Natural killer cell (primary cell): ENCODE measurements at regions not wholly inside any gene's neighbourhood (a gene's known extent, or its start where the extent isn't known, plus 50 kb on each side); places are given as distances from the start of the nearest gene placed in this dataset.

Experiments used
- ATAC-seq, 3 donors: fragments of 150-1000 bp in 2 of 3; fragments of 200-7000 bp in 1 of 3; cut with Tn5 transposase; 1 replicate in 1 of 3; 2 replicates in 2 of 3; pipeline ENCODE4 v1.10.0; 2021; ENCODE audit warnings: mild to moderate bottlenecking in 2 of 3, moderate library complexity in 2 of 3
- DNase-seq, 2 donors: peaks; one replicate each; pipeline versions ENCODE4 v3.0.0 to v3.0.0-alpha.2; 2013 to 2021; ENCODE audit warnings: mixed read lengths in 1 of 2
- H3K27ac ChIP-seq: one replicate; pipeline ENCODE4 v1.5.1; 2013; ENCODE audit warnings: mild to moderate bottlenecking, low read length
- H3K27me3 ChIP-seq: one replicate; pipeline ENCODE4 v1.6.1; 2013; ENCODE audit warnings: low read length; ENCODE audit not compliant: control insufficient read depth, insufficient read depth
- H3K36me3 ChIP-seq: one replicate; pipeline ENCODE4 v1.6.1; 2013; ENCODE audit warnings: low read length; ENCODE audit not compliant: control insufficient read depth, insufficient read depth
- H3K4me1 ChIP-seq: one replicate; pipeline ENCODE4 v1.6.1; 2013; ENCODE audit warnings: low read length; ENCODE audit not compliant: control insufficient read depth, insufficient read depth
- H3K4me3 ChIP-seq: one replicate; pipeline ENCODE4 v1.5.1; 2013; ENCODE audit warnings: low read length
- H3K9me3 ChIP-seq: one replicate; pipeline ENCODE4 v1.6.1; 2013; ENCODE audit warnings: low read length; ENCODE audit not compliant: control insufficient read depth, insufficient read depth
- H3K27ac Mint-ChIP-seq, 2 donors: one replicate each; pipeline ENCODE4 v1.8.0; 2022; ENCODE audit warnings: mild to moderate bottlenecking in 2 of 2, mixed read lengths in 2 of 2, moderate library complexity in 1 of 2
- H3K27me3 Mint-ChIP-seq, 2 donors: one replicate each; pipeline ENCODE4 v1.8.0; 2022; ENCODE audit warnings: low read depth in 2 of 2, mixed read lengths in 2 of 2
- H3K36me3 Mint-ChIP-seq: one replicate; pipeline ENCODE4 v1.8.0; 2022; ENCODE audit warnings: mixed read lengths
- H3K4me1 Mint-ChIP-seq, 2 donors: one replicate each; pipeline ENCODE4 v1.8.0; 2022; ENCODE audit warnings: mixed read lengths in 2 of 2
- H3K4me3 Mint-ChIP-seq: one replicate; pipeline ENCODE4 v1.8.0; 2022; ENCODE audit warnings: mild to moderate bottlenecking, moderate library complexity, mixed read lengths
- H3K9me3 Mint-ChIP-seq, 2 donors: one replicate each; pipeline ENCODE4 v1.8.0; 2022; ENCODE audit warnings: mixed read lengths in 2 of 2
- WGBS: methylation state at CpG from one replicate; pipeline ENCODE4 v1.1.7; 2013; ENCODE audit warnings: missing lambda C conversion rate; ENCODE audit not compliant: insufficient coverage; 5-methylcytosine and 5-hydroxymethylcytosine counted together
- intact Hi-C: fragments of 100-400 bp; cut with micrococcal nuclease; formaldehyde crosslinking; loops from one replicate; pipeline ENCODE4 v1.14.2; 2022
- TF ChIP-seq, protein P1 (sequence below): fragments of 200-600 bp; IDR thresholded peaks from one replicate; pipeline ENCODE4 v1.8.0; 2022; ENCODE audit warnings: antibody characterized with exemption

DNA sequence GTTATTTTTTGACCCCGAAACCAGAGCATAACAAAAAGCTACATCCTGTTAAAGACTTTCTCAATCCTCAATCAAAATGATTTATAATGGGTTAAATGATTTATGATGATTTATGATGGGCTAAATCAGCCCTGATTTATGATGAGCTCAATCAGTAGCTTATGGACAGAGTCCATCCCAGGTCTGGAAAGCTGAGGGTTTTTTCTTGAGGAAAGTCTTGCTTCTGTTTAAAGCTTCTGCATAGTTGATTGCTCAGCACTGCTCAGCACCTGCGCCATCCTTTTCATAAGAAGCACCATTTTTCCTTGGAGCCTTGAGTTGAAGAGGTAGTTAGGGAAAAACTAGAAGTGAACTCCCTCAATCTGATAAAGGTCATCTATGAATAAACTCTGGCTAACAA is 356.8 kb downstream of the CYRIA start:
- H3K27ac ChIP-seq: no peak overlapping the region
- Mint-ChIP-seq H3K36me3 (no peaks in the 10 kb centered on the region), H3K4me1 (peaks cover 0 to 2% of the 10 kb centered on the region in 2 donors), H3K4me3 (no peak overlapping the region), H3K9me3 (no peaks in the 10 kb centered on the region), H3K27me3 (peaks cover 8 to 12% of the 10 kb centered on the region in 2 donors), H3K27ac (no peak overlapping the region)
- intact Hi-C loops: no loop called here
- WGBS: 100% methylated on average over 1 of the region's 2 CpGs
- ATAC-seq: no peak
- DNase-seq: no peak
- TF ChIP-seq, protein P1, sequence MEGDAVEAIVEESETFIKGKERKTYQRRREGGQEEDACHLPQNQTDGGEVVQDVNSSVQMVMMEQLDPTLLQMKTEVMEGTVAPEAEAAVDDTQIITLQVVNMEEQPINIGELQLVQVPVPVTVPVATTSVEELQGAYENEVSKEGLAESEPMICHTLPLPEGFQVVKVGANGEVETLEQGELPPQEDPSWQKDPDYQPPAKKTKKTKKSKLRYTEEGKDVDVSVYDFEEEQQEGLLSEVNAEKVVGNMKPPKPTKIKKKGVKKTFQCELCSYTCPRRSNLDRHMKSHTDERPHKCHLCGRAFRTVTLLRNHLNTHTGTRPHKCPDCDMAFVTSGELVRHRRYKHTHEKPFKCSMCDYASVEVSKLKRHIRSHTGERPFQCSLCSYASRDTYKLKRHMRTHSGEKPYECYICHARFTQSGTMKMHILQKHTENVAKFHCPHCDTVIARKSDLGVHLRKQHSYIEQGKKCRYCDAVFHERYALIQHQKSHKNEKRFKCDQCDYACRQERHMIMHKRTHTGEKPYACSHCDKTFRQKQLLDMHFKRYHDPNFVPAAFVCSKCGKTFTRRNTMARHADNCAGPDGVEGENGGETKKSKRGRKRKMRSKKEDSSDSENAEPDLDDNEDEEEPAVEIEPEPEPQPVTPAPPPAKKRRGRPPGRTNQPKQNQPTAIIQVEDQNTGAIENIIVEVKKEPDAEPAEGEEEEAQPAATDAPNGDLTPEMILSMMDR: no peak
- no peaks in the 10 kb centered on the region for H3K4me1 ChIP-seq
- no peaks in the 10 kb centered on the region for H3K27me3 ChIP-seq
- H3K36me3 ChIP-seq: no peaks in the 10 kb centered on the region
- no peak overlapping the region for H3K4me3 ChIP-seq
- H3K9me3 ChIP-seq: no peaks in the 10 kb centered on the region

DNA sequence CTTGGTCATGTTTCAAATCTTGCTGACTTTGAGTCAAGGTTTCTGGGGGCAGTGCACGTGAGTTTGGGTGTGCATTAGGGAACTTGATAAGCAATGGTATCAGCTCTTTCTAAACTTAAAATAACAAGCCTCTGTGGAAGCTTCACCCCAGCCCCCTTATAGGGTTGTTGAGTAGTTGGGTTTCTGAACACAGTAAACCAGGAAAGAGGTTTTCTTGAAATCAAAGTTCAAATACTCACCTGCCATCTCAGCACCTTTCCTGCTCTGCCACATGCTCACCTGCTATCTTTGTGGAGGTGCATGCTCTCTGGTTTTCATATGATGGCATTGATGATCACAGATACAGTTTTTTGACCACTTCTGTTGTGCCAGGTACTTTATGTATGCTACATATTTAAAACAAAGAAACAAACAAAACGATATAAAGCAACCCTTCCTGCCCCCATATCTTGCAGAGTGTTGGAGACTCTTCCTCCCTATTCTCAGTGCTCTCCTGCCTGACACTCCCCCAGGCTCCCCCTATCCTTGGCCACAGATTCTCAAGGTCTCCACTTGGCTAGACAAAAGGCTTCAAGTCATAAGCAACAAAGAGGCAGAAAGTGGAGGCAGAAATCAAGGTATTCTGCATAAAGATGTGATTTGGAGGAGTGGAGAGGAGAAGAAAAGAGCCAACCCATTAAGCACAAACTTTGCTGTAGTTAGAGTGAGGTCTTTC is 360.6 kb downstream of the CYRIA start:
- no peak for ATAC-seq
- intact Hi-C loops: no loop called here
- Mint-ChIP-seq H3K9me3 (no peaks in the 10 kb centered on the region), H3K4me1 (peaks cover 0 to 13% of the 10 kb centered on the region in 2 donors), H3K36me3 (no peaks in the 10 kb centered on the region), H3K4me3 (no peak overlapping the region), H3K27ac (no peak overlapping the region), H3K27me3 (peaks cover 8 to 12% of the 10 kb centered on the region in 2 donors)
- no peak overlapping the region for H3K27ac ChIP-seq
- TF ChIP-seq, protein P1: no peak
- no peaks in the 10 kb centered on the region for H3K36me3 ChIP-seq
- DNase-seq: no peak
- H3K4me1 ChIP-seq: no peaks in the 10 kb centered on the region
- H3K4me3 ChIP-seq: no peak overlapping the region
- no peaks in the 10 kb centered on the region for H3K27me3 ChIP-seq
- 63% methylated on average over 1 of the region's 2 CpGs for WGBS
- no peaks in the 10 kb centered on the region for H3K9me3 ChIP-seq

GRCh38 chr2:16303761-16304160 is 361.9 kb downstream of the CYRIA start:
- Mint-ChIP-seq H3K36me3 (no peaks in the 10 kb centered on the region), H3K4me3 (no peak overlapping the region)
- WGBS: 93% methylated on average over 8 of the region's 8 CpGs

More at GRCh38 chr2:16303761-16304160, 361.9 kb downstream of the CYRIA start:
- no peak overlapping the region for H3K4me3 ChIP-seq
- no peaks in the 10 kb centered on the region for H3K9me3 Mint-ChIP-seq
- TF ChIP-seq, protein P1: no peak
- no peak overlapping the region for H3K27ac Mint-ChIP-seq
- H3K27ac ChIP-seq: no peak overlapping the region
- H3K36me3 ChIP-seq: no peaks in the 10 kb centered on the region
- H3K27me3 ChIP-seq: no peaks in the 10 kb centered on the region
- H3K9me3 ChIP-seq: no peaks in the 10 kb centered on the region
- intact Hi-C loops: no loop called here
- DNase-seq (no peak), ATAC-seq (no peak)
- H3K4me1 Mint-ChIP-seq: peaks cover 0 to 13% of the 10 kb centered on the region in 2 donors
- peaks cover 8 to 12% of the 10 kb centered on the region in 2 donors for H3K27me3 Mint-ChIP-seq
- no peaks in the 10 kb centered on the region for H3K4me1 ChIP-seq
